Spleen (tissue), 7 donors: ENCODE measurements at regions not wholly inside any gene's neighbourhood (a gene's known extent, or its start where the extent isn't known, plus 50 kb on each side); places are given as distances from the start of the nearest gene placed in this dataset.

Source experiments
- POLR2A ChIP-seq, 3 donors: fragments of 450-650 bp; IDR thresholded peaks; one replicate each; pipeline ENCODE4 v1.5.1; 2017; ENCODE audit warnings: antibody characterized with exemption in 3 of 3, mild to moderate bottlenecking in 1 of 3
- POLR2AphosphoS5 ChIP-seq, 3 donors: sonication (generic); formaldehyde crosslinking; IDR thresholded peaks; one replicate each; pipeline ENCODE4 v1.5.1; 2017; ENCODE audit warnings: antibody characterized with exemption in 3 of 3
- TF ChIP-seq, protein P1 (sequence below), 11 experiments: fragments of 200-600 bp in 7 of 11; fragments of 450-650 bp in 4 of 11; sonication (generic) in 4 of 11; IDR thresholded peaks in 8 of 11; conservative IDR thresholded peaks in 3 of 11; 1 replicate in 7 of 11; 2 replicates in 4 of 11; pipeline versions ENCODE4 v1.4.0 to v1.8.0; 2016 to 2021; ENCODE audit warnings: antibody characterized with exemption in 11 of 11, inconsistent platforms in 4 of 11, mild to moderate bottlenecking in 1 of 11
- donor health status: DM: no; HTN: no; CAD: no; lungs with moderate emphysema.
- donor health status: DM: no; HTN: no; CAD: no.
- donor health status: DM: no; HTN: no; CAD: no.

GRCh38 chr7:88366845-88367244, 60.2 kb upstream of the STEAP4 start:
- TF ChIP-seq, protein P1, sequence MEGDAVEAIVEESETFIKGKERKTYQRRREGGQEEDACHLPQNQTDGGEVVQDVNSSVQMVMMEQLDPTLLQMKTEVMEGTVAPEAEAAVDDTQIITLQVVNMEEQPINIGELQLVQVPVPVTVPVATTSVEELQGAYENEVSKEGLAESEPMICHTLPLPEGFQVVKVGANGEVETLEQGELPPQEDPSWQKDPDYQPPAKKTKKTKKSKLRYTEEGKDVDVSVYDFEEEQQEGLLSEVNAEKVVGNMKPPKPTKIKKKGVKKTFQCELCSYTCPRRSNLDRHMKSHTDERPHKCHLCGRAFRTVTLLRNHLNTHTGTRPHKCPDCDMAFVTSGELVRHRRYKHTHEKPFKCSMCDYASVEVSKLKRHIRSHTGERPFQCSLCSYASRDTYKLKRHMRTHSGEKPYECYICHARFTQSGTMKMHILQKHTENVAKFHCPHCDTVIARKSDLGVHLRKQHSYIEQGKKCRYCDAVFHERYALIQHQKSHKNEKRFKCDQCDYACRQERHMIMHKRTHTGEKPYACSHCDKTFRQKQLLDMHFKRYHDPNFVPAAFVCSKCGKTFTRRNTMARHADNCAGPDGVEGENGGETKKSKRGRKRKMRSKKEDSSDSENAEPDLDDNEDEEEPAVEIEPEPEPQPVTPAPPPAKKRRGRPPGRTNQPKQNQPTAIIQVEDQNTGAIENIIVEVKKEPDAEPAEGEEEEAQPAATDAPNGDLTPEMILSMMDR (IDR thresholded peaks at IDR 0.05 in 8 of 11, conservative IDR thresholded peaks at IDR 0.05 in 3 of 11): no peak
- TF ChIP-seq POLR2AphosphoS5 (IDR thresholded peaks at IDR 0.05) (no peak), POLR2A (IDR thresholded peaks at IDR 0.05) (no peak)
